ENCODE measurements at regions not wholly inside any gene's neighbourhood (a gene's known extent, or its start where the extent isn't known, plus 50 kb on each side); places are given as distances from the start of the nearest gene placed in this dataset.
"Not testable (repeated sequence)": the region's sequence is repeated elsewhere in the genome, so short reads cannot be mapped to it uniquely, and the experiment has no call there.

- H3K27ac Mint-ChIP-seq = no peak overlapping the region
- no peak for DNase-seq
- POLR2A ChIA-PET = no interaction called here
- H3K4me1 Mint-ChIP-seq = no peaks in the 10 kb centered on the region
- no peaks in the 10 kb centered on the region for H3K9me3 Mint-ChIP-seq
- H3K4me3 Mint-ChIP-seq = no peak overlapping the region
- CTCF ChIA-PET = no interaction called here
- H3K36me3 Mint-ChIP-seq (ENCODE audit: low read depth) = no peaks in the 10 kb centered on the region
- H3K27me3 Mint-ChIP-seq = no peaks in the 10 kb centered on the region
Measured at GRCh38 chr1:79501153-79501552, 494.6 kb upstream of the ADGRL4 start.

- Mint-ChIP-seq H3K4me3 (no peak overlapping the region), H3K27me3 (no peaks in the 10 kb centered on the region), H3K36me3 (ENCODE audit: low read depth) (no peaks in the 10 kb centered on the region), H3K27ac (no peak overlapping the region), H3K4me1 (no peaks in the 10 kb centered on the region), H3K9me3 (no peaks in the 10 kb centered on the region)
- ChIA-PET CTCF (no interaction called here), POLR2A (no interaction called here)
- DNase-seq = no peak
Measured at GRCh38 chr1:79499541-79499940, 493.0 kb upstream of the ADGRL4 start.

DNA sequence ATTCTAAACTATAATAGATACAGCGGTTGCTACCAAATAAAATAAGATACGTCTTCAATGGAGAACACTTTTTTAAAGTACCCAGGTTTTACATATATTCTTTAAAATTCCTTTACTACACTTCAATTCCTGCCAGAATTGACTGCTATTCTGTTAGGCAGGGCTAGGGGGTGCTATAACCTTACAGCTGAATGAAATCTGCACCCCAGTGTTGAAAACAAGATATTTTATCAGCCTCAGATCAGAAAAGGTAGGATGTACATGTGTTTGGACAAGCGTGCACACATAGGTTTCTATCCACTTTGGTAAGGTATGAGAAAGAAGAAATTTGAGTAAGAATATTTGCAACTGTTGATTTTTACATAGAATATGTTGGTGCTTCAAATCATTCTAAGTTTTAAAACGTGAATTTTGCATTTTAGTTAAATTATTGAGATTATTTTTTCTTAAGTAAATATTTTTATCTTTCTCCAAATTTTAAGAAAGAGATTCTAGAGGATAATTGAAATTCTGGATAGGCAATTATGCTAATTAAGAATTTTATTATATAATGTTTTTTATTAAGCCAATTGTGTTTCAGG is 490.8 kb upstream of the ADGRL4 start:
- CTCF ChIA-PET = no interaction called here
- Mint-ChIP-seq H3K27me3 (no peaks in the 10 kb centered on the region), H3K4me1 (no peaks in the 10 kb centered on the region), H3K27ac (no peak overlapping the region), H3K4me3 (no peak overlapping the region), H3K9me3 (no peaks in the 10 kb centered on the region), H3K36me3 (ENCODE audit: low read depth) (no peaks in the 10 kb centered on the region)
- POLR2A ChIA-PET = no interaction called here
- DNase-seq = no peak

DNA sequence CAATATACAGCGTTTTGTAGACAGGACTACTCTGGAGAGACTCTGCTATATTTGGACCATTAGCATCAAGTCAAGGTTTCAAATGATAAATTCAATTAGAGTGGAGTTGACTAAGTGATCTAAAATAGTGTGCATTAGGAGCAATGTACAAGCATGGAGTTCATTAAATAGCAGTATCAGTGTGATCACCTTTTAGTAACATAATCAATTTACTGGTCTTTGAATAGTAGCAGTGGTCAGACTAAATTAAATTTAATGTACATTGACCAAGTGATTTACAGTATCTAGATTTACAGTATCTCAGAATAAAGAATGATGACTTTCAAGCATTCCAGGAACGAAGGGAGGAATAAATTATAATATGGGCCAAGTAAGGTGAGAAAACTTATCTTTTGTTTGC is 489.6 kb upstream of the ADGRL4 start:
- Mint-ChIP-seq H3K27me3 (no peaks in the 10 kb centered on the region), H3K9me3 (no peaks in the 10 kb centered on the region), H3K4me1 (no peaks in the 10 kb centered on the region), H3K36me3 (ENCODE audit: low read depth) (no peaks in the 10 kb centered on the region), H3K4me3 (no peak overlapping the region), H3K27ac (no peak overlapping the region)
- ChIA-PET POLR2A (no interaction called here), CTCF (interaction anchor here (1.1 kb wide), 1 partner anchor 23 kb away, joined by 3 read pairs; no protein-coding TSS in a partner anchor)
- DNase-seq = no peak

DNA sequence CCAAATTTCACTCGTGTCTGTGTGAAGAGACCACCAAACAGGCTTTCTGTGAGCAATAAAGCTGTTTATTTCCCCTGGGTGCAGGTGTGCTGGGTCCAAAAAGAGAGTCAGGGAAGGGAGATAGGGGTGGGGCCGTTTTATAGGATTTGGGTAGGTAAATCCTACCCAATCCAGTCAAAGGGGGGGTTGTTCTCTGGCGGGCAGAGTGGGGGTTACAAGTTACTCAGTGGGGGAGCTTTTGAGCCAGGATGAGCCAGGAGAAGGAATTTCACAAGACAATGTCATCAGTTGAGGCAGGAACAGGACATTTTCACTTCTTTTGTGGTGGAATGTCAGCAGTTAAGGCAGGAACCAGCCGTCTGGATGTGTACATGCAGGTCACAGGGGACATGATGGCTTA is 487.2 kb upstream of the ADGRL4 start:
- H3K27me3 Mint-ChIP-seq; H3K9me3 Mint-ChIP-seq; H3K4me3 Mint-ChIP-seq; H3K27ac Mint-ChIP-seq; POLR2A ChIA-PET; H3K4me1 Mint-ChIP-seq; CTCF ChIA-PET; DNase-seq; H3K36me3 Mint-ChIP-seq (ENCODE audit: low read depth): not testable (repeated sequence)

DNA sequence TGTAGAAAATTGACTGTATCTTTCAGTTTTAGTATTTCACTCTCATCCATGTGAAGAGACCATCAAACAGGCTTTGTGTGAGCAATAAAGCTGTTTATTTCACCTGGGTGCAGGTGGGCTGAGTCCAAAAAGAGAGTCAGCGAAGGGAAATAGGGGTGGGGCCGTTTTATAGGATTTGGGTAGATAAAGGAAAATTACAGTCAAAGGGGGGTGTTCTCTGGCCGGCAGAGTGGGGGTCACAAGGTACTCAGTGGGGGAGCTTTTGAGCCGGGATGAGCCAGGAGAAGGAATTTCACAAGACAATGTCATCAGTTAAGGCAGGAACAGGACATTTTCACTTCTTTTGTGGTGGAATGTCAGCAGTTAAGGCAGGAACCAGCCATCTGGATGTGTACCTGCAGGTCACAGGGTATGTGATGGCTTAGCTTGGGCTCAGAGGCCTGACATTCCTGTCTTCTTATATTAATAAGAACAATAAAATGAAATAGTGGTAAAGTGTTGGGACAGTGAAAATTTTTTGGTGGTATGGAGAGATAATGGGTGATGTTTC is 482.1 kb upstream of the ADGRL4 start:
- H3K4me1 Mint-ChIP-seq; DNase-seq; H3K4me3 Mint-ChIP-seq; H3K27me3 Mint-ChIP-seq; POLR2A ChIA-PET; H3K9me3 Mint-ChIP-seq; H3K36me3 Mint-ChIP-seq (ENCODE audit: low read depth); CTCF ChIA-PET; H3K27ac Mint-ChIP-seq: not testable (repeated sequence)

DNA sequence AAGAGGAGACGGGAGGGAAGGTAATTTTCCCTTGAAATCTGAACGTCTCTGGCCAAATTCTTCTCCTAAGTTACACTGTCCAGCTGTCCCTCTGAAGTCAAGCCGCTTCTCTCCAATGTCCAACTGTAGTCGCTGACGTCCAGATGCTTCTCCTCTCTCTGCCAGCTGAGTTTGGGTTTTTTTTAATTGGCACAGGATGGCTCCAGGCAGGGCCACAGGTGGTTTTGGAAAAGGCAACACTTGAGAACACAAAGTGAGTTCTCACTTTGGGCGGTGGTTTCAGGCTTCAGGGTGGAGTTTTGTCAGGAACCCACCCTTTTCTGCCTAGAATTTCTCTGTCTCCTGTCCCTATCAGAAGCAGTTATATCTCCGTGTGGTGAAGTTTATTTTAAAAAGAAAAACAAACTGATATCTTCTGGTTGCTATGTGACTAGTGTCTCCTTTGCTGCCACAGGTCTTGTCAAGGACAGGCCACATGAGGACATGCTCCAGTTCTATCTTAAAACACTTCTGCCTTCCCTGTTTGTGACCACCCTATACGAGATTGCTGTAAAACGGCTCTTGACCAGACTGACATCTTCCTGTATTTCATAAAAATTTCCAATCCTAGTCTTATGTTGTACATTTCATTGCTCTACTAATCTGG is 472.3 kb upstream of the ADGRL4 start:
- DNase-seq = no peak
- ChIA-PET POLR2A (no interaction called here), CTCF (no interaction called here)

DNA sequence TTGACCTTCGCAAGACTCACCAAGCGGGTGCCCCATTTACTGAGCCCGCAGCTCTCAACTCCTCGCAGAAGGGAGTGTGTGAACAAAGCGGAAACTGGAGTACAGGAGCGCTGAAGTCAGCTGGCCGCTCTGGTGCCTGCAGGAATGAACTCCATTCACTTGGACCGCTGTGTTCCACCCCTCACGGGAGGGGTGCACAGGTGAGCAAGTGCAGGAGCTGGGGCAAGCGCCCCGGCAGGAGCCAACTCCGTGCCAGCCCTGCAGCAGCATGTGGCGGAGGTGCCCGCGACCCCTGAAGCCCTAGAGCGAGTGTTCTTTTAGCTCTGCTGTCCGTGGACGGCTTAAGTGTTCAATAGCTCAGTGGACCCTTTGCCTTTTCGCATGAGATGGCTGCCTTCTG is 471.6 kb upstream of the ADGRL4 start:
- DNase-seq = no peak
- Mint-ChIP-seq H3K27ac (no peak overlapping the region), H3K36me3 (ENCODE audit: low read depth) (no peaks in the 10 kb centered on the region), H3K4me3 (no peak overlapping the region), H3K9me3 (peaks cover 4% of the 10 kb centered on the region), H3K27me3 (no peaks in the 10 kb centered on the region), H3K4me1 (no peaks in the 10 kb centered on the region)
- POLR2A ChIA-PET = no interaction called here
- CTCF ChIA-PET = no interaction called here

More for the DNA sequence above, 472.3 kb upstream of the ADGRL4 start:
- Mint-ChIP-seq H3K36me3 (ENCODE audit: low read depth) (no peaks in the 10 kb centered on the region), H3K9me3 (peaks cover 4% of the 10 kb centered on the region), H3K27ac (no peak overlapping the region), H3K27me3 (no peaks in the 10 kb centered on the region), H3K4me1 (no peaks in the 10 kb centered on the region), H3K4me3 (no peak overlapping the region)

- H3K27ac Mint-ChIP-seq = no peak overlapping the region
- CTCF ChIA-PET = no interaction called here
- H3K4me3 Mint-ChIP-seq = no peak overlapping the region
- H3K4me1 Mint-ChIP-seq = no peaks in the 10 kb centered on the region
- H3K9me3 Mint-ChIP-seq = no peaks in the 10 kb centered on the region
- H3K36me3 Mint-ChIP-seq (ENCODE audit: low read depth) = no peaks in the 10 kb centered on the region
- POLR2A ChIA-PET = no interaction called here
- no peak for DNase-seq
- H3K27me3 Mint-ChIP-seq = no peaks in the 10 kb centered on the region
Measured at GRCh38 chr1:79472067-79472656, 465.6 kb upstream of the ADGRL4 start.

- no peak overlapping the region for H3K27ac Mint-ChIP-seq
- no peak overlapping the region for H3K4me3 Mint-ChIP-seq
- no peaks in the 10 kb centered on the region for H3K9me3 Mint-ChIP-seq
- H3K36me3 Mint-ChIP-seq (ENCODE audit: low read depth) = no peaks in the 10 kb centered on the region
- H3K27me3 Mint-ChIP-seq = no peaks in the 10 kb centered on the region
- H3K4me1 Mint-ChIP-seq = no peaks in the 10 kb centered on the region
- DNase-seq = no peak
- ChIA-PET CTCF (no interaction called here), POLR2A (no interaction called here)
Measured at GRCh38 chr1:79469139-79469538, 462.6 kb upstream of the ADGRL4 start.

DNA sequence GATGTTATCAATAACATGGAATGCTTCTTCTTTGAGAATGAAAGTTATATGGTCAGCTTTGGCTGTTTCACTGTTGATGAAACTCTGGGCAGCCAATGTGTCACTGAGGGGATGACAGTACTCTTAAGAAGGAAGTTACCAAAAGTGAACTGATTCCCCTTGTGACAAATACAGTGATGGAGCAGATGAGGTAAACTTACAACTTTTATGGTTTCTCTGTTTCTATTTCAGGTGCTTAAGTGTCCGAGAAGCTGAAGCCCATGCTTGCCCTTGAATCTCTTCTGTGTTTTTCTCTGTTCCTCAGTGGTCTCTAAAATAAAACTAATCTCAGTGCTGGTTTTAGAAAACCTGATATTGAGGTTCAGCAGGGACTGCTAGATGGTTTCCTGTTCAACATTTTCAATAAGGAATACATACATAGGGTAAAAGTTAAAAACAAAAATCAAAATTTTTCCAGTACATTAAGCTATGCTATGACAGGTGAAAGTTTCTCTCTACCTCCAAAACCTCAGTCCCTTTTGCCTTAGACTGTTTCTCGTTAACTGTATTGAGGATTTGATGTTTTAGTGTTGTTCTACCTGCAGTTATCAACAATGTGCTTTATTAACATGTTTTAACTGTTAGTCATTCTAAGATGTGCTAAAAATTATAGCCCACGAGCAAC is 454.4 kb upstream of the ADGRL4 start:
- Mint-ChIP-seq H3K36me3 (ENCODE audit: low read depth) (no peaks in the 10 kb centered on the region), H3K27ac (no peak overlapping the region), H3K9me3 (no peaks in the 10 kb centered on the region), H3K4me1 (no peaks in the 10 kb centered on the region), H3K27me3 (no peaks in the 10 kb centered on the region), H3K4me3 (no peak overlapping the region)
- ChIA-PET POLR2A (no interaction called here), CTCF (no interaction called here)
- no peak for DNase-seq

DNA sequence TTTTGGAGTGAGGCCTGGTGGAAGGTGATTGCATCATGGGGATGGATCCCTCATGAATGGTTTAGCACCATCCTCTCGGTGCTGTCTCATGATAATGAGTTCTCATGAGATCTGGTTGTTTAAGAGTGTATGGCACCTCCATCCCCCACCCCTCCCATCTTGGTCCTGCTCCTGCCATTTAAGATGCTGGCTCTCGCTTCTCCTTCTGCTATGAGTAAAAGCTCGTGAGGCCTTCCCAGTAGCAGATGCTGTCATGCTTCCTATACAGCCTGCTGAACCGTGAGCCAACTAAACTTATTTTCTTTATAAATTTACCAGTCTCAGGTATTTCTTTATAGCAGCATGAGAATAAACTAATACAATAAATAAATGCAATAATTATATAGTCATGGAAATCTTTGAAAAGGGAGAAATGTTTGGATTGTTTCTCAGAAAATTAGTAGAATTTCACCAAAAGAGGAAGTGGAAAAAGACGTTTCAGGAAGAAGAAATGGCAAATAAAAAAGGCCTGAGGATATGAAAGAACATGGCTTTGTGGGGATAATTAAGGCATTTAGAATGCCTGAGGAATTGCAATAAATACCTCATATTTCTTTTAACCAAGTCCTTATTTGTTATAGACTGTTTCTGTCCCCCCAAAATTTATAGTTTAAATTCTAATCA is 451.2 kb upstream of the ADGRL4 start:
- CTCF ChIA-PET = no interaction called here
- Mint-ChIP-seq H3K36me3 (ENCODE audit: low read depth) (no peaks in the 10 kb centered on the region), H3K27me3 (no peaks in the 10 kb centered on the region)

GRCh38 chr1:79448426-79448825 is 441.9 kb upstream of the ADGRL4 start:
- Mint-ChIP-seq H3K4me1 (no peaks in the 10 kb centered on the region), H3K27me3 (no peaks in the 10 kb centered on the region), H3K36me3 (ENCODE audit: low read depth) (no peaks in the 10 kb centered on the region), H3K4me3 (no peak overlapping the region), H3K9me3 (peaks cover 2% of the 10 kb centered on the region), H3K27ac (no peak overlapping the region)
- DNase-seq = no peak
- POLR2A ChIA-PET = no interaction called here
- CTCF ChIA-PET = no interaction called here

More for the DNA sequence above, 451.2 kb upstream of the ADGRL4 start:
- no peak overlapping the region for H3K27ac Mint-ChIP-seq
- DNase-seq = no peak
- no peak overlapping the region for H3K4me3 Mint-ChIP-seq
- H3K4me1 Mint-ChIP-seq = no peaks in the 10 kb centered on the region
- POLR2A ChIA-PET = no interaction called here
- peaks cover 8% of the 10 kb centered on the region for H3K9me3 Mint-ChIP-seq
